Erythroblast (primary cell): ENCODE measurements at regions not wholly inside any gene's neighbourhood (a gene's known extent, or its start where the extent isn't known, plus 50 kb on each side); places are given as distances from the start of the nearest gene placed in this dataset.

ENCODE experiments used
- GATA1 ChIP-seq: IDR thresholded peaks from 2 replicates; pipeline ENCODE4 v1.6.1; 2011; ENCODE audit warnings: low read depth, mild to moderate bottlenecking, control low read depth, low read length, moderate library complexity
- POLR2A ChIP-seq: IDR thresholded peaks from 2 replicates; pipeline ENCODE4 v1.6.1; 2011; ENCODE audit warnings: mild to moderate bottlenecking, low read length

DNA sequence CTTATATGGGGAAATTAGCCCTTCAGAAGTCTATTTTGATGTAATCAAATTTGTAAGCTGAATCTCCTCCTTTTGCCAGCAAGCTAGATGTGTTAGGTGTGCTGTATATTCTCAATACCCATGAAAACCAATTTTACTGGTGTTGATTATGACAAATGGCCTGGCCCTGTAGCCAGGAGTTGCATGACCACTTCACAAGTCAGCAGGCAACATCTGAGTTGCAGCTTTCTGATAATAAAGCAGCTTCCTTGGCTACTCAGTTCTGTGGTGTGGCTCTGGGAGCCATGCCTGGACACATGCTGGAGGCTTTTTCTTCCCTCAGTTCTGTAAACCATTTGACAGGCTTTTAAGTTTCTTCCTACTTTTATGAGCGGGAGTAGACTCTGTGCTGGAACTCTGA, 154.1 kb upstream of the CXCL13 start:
- TF ChIP-seq POLR2A (no peak), GATA1 (no peak)
